Heart left ventricle (tissue), 13 donors: ENCODE measurements at regions not wholly inside any gene's neighbourhood (a gene's known extent, or its start where the extent isn't known, plus 50 kb on each side); places are given as distances from the start of the nearest gene placed in this dataset.
A peak's percentile ranks its signal among the peaks of the same experiment; 100 is the strongest.

Experiments used
- POLR2A ChIP-seq, 2 donors: fragments of 450-650 bp; IDR thresholded peaks; one replicate each; pipeline ENCODE4 v1.6.1; 2017; ENCODE audit warnings: antibody characterized with exemption in 2 of 2, mild to moderate bottlenecking in 2 of 2, moderate library complexity in 2 of 2
- TF ChIP-seq, protein P1 (sequence below), 12 donors: fragments of 200-600 bp; sonication (generic) in 4 of 12; IDR thresholded peaks; one replicate each; pipeline versions ENCODE4 v1.5.0 to v1.8.0; 2018 to 2022; ENCODE audit warnings: antibody characterized with exemption in 12 of 12, mild to moderate bottlenecking in 5 of 12
- donor health status: ischemic (EF 13 %, LVEDD 7.1; RV severe dilation, severe dysfunction).
- donor health status: DM: no; HTN: yes; CAD: no.
- donor health status: DM: no; HTN: no; CAD: no.
- donor health status: ischemic (EF 25% LVEDD 6.9; RV normal size, moderate dysfunction).
- donor health status: ischemic (EF 25% LVEDD 5.7; RV mildly dilated, moderate dysfunction).
- donor health status: ischemic (EF 35%, LVEDD 5.7; RV mildly dilated, moderate dysfunction).
- donor health status: nonischemic (EF 11% LVEDD 7.7; RV severe dilation, severe dysfunction).
- donor health status: DM: yes; HTN: yes; CAD: no.
- donor health status: PGD.
- donor health status: ischemic (EF 29% LVEDD 5.4; RV normal size, mild dysfunction).
- donor health status: nonischemic (EF 23%, LVEDD 6.1; RV moderate dilation, normal function).

DNA sequence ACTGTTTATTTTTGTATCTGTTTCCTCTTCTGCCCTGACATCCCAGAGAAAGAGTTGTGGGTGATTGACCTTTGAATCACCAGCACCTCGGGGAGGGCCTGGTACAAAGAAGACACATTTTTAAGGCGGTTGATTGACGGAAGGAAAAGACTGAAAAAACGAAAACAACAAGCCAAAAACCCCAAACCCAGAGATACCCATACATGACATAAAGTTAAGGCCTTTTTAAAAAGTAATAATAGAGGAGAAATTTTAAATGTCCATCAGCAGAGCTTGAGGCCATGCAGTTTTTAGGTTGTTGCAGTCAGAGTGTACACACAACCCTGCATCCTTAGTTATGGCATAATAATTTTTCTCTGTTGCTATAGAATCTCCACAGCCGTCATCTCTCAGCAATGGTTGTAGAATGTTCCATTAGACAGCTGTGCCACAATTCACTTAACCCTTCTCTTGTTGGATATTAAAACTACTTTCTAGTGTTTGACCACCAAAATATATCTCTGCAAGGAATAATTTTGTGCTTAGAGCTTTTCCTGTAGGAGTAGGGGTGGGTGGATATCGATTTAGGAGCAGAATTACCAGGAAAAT is 110.2 kb downstream of the GNL3L start:
- no peak for TF ChIP-seq POLR2A (IDR thresholded peaks at IDR 0.05)
- TF ChIP-seq, protein P1, sequence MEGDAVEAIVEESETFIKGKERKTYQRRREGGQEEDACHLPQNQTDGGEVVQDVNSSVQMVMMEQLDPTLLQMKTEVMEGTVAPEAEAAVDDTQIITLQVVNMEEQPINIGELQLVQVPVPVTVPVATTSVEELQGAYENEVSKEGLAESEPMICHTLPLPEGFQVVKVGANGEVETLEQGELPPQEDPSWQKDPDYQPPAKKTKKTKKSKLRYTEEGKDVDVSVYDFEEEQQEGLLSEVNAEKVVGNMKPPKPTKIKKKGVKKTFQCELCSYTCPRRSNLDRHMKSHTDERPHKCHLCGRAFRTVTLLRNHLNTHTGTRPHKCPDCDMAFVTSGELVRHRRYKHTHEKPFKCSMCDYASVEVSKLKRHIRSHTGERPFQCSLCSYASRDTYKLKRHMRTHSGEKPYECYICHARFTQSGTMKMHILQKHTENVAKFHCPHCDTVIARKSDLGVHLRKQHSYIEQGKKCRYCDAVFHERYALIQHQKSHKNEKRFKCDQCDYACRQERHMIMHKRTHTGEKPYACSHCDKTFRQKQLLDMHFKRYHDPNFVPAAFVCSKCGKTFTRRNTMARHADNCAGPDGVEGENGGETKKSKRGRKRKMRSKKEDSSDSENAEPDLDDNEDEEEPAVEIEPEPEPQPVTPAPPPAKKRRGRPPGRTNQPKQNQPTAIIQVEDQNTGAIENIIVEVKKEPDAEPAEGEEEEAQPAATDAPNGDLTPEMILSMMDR (IDR thresholded peaks at IDR 0.05) = peak in 1 of 12 donors; percentile 3
